ENCODE measurements at regions not wholly inside any gene's neighbourhood (a gene's known extent, or its start where the extent isn't known, plus 50 kb on each side); places are given as distances from the start of the nearest gene placed in this dataset.

- no peak for TF ChIP-seq PATZ1 (CRISPR knock-in tag; IDR thresholded peaks at IDR 0.05; ENCODE audit: borderline replicate concordance)
- TF ChIP-seq CSRNP3 (CRISPR knock-in tag; IDR thresholded peaks at IDR 0.05): no peak; the same call in 1 of the 2 replicates
- no peak for TF ChIP-seq TOX (CRISPR knock-in tag; IDR thresholded peaks at IDR 0.05; ENCODE audit: borderline replicate concordance)
- no peak for TF ChIP-seq ZC3H10 (CRISPR knock-in tag; IDR thresholded peaks at IDR 0.05)
- TF ChIP-seq GLIS3 (CRISPR knock-in tag; IDR thresholded peaks at IDR 0.05): no peak
- no peak for TF ChIP-seq ZFP30 (CRISPR knock-in tag; IDR thresholded peaks at IDR 0.05)
- TF ChIP-seq ISL1 (CRISPR knock-in tag; IDR thresholded peaks at IDR 0.05): no peak
- TF ChIP-seq TSHZ2 (CRISPR knock-in tag; IDR thresholded peaks at IDR 0.05): peak; percentile 66; the same call in 1 of the 2 replicates
- TF ChIP-seq ZFP3 (CRISPR knock-in tag; IDR thresholded peaks at IDR 0.05): no peak
- TF ChIP-seq CSDC2 (CRISPR knock-in tag; IDR thresholded peaks at IDR 0.05): no peak
- TF ChIP-seq CREB5 (CRISPR knock-in tag; IDR thresholded peaks at IDR 0.05; ENCODE audit: low read depth): no peak
- TF ChIP-seq TCF4 (CRISPR knock-in tag; IDR thresholded peaks at IDR 0.05; ENCODE audit: borderline replicate concordance): peak; percentile 91
- no peak for TF ChIP-seq SNAI2 (CRISPR knock-in tag; IDR thresholded peaks at IDR 0.05)
- TF ChIP-seq RARB (CRISPR knock-in tag; IDR thresholded peaks at IDR 0.05): no peak
Observed at GRCh38 chr5:110963495-110963894, 108.0 kb upstream of the TSLP start.

Measured in SK-N-SH treated with all-trans-retinoic acid at 6 μM for 48 hours (cell line).